MM.1S (cell line): ENCODE measurements at regions not wholly inside any gene's neighbourhood (a gene's known extent, or its start where the extent isn't known, plus 50 kb on each side); places are given as distances from the start of the nearest gene placed in this dataset.

Experiments used
- DNase-seq: peaks from one replicate; pipeline ENCODE4 v3.0.0-alpha.2; 2015
- H2AFZ ChIP-seq: fragments of 300-600 bp; sonication (generic); 2 replicates; pipeline ENCODE4 v1.6.0; 2016; ENCODE audit warnings: antibody characterized with exemption, low read length
- H3F3A ChIP-seq: fragments of 300-600 bp; sonication (generic); 2 replicates; pipeline ENCODE4 v1.6.1; 2016; ENCODE audit warnings: mild to moderate bottlenecking, antibody characterized with exemption, low read length, moderate library complexity, mixed read lengths; ENCODE audit not compliant: insufficient read depth
- H3K27ac ChIP-seq: fragments of 300-600 bp; sonication (generic); 2 replicates; pipeline ENCODE4 v1.5.1; 2016; ENCODE audit warnings: mild to moderate bottlenecking, low read length
- H3K27me3 ChIP-seq: fragments of 300-600 bp; sonication (generic); replicated peaks from 2 replicates; pipeline ENCODE4 v1.6.0; 2016; ENCODE audit warnings: low read length; ENCODE audit not compliant: insufficient read depth
- H3K36me3 ChIP-seq: fragments of 300-600 bp; sonication (generic); replicated peaks from 2 replicates; pipeline ENCODE4 v1.6.1; 2016; ENCODE audit warnings: mild to moderate bottlenecking, low read length, mixed read lengths; ENCODE audit not compliant: insufficient read depth
- H3K4me1 ChIP-seq: fragments of 300-600 bp; sonication (generic); 2 replicates; pipeline ENCODE4 v1.6.1; 2016; ENCODE audit warnings: low read length, mixed read lengths
- H3K4me2 ChIP-seq: fragments of 300-600 bp; sonication (generic); 2 replicates; pipeline ENCODE4 v1.6.0; 2016; ENCODE audit warnings: low read depth, low read length
- H3K4me3 ChIP-seq: fragments of 300-600 bp; sonication (generic); 2 replicates; pipeline ENCODE4 v1.5.1; 2016; ENCODE audit warnings: low read length, mixed read lengths
- H3K79me2 ChIP-seq: fragments of 300-600 bp; sonication (generic); 2 replicates; pipeline ENCODE4 v1.6.1; 2016; ENCODE audit warnings: mixed run types, low read length, mixed read lengths
- H3K9ac ChIP-seq: fragments of 300-600 bp; sonication (generic); 2 replicates; pipeline ENCODE4 v1.6.1; 2016; ENCODE audit warnings: low read length, mixed read lengths
- H3K9me2 ChIP-seq: fragments of 300-600 bp; sonication (generic); replicated peaks from 2 replicates; pipeline ENCODE4 v1.6.1; 2016; ENCODE audit warnings: mild to moderate bottlenecking, low read length, mixed read lengths; ENCODE audit not compliant: insufficient read depth
- H3K9me3 ChIP-seq: fragments of 300-600 bp; sonication (generic); replicated peaks from 2 replicates; pipeline ENCODE4 v1.6.1; 2016; ENCODE audit warnings: mild to moderate bottlenecking, low read length, mixed read lengths; ENCODE audit not compliant: insufficient read depth
- H4K20me1 ChIP-seq: fragments of 300-600 bp; sonication (generic); 2 replicates; pipeline ENCODE4 v1.6.1; 2016; ENCODE audit warnings: mild to moderate bottlenecking, low read length, moderate library complexity, mixed read lengths; ENCODE audit not compliant: insufficient read depth
- EZH2 ChIP-seq: fragments of 300-600 bp; sonication (generic); optimal IDR thresholded peaks from 2 replicates; pipeline ENCODE3; 2017; ENCODE audit warnings: low read depth, mild to moderate bottlenecking, antibody characterized with exemption, low read length, mixed read lengths
- EZH2phosphoT487 ChIP-seq: fragments of 300-600 bp; sonication (generic); IDR thresholded peaks from 2 replicates; pipeline ENCODE4 v1.6.1; 2018; ENCODE audit warnings: antibody characterized with exemption, low read length
- TF ChIP-seq, protein P1 (sequence below): fragments of 300-600 bp; sonication (generic); IDR thresholded peaks from 2 replicates; pipeline ENCODE4 v1.5.1; 2016; ENCODE audit warnings: antibody characterized with exemption, low read length, mixed read lengths

DNA sequence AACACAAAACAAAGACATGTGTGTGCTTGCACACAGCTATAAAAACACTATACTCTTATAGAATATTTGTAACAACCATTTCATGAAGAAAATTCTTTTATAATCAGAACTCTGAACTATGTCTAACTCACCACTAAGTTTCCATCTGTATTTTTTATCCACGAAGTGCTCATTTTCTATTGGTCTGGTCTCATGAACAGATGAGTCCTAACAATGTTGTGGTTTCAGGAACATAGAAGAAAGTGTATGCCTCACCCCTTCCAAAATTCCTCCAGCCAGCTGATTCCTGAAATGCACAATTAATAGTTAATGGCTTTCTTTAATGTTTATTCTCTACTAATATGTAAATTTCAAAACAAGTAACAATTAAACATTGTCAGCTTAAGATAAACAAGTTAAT is 325.3 kb upstream of the GRAMD2B start:
- no peak overlapping the region for H3K27ac ChIP-seq
- H3K9ac ChIP-seq = no peak overlapping the region
- H3K9me2 ChIP-seq = no peaks in the 10 kb centered on the region
- H3K4me3 ChIP-seq = no peak overlapping the region
- DNase-seq = no peak
- H3K79me2 ChIP-seq = no peaks in the 10 kb centered on the region
- H4K20me1 ChIP-seq = no peaks in the 10 kb centered on the region
- no peaks in the 10 kb centered on the region for H3K27me3 ChIP-seq
- TF ChIP-seq EZH2phosphoT487 (no peak), EZH2 (no peak)
- TF ChIP-seq, protein P1, sequence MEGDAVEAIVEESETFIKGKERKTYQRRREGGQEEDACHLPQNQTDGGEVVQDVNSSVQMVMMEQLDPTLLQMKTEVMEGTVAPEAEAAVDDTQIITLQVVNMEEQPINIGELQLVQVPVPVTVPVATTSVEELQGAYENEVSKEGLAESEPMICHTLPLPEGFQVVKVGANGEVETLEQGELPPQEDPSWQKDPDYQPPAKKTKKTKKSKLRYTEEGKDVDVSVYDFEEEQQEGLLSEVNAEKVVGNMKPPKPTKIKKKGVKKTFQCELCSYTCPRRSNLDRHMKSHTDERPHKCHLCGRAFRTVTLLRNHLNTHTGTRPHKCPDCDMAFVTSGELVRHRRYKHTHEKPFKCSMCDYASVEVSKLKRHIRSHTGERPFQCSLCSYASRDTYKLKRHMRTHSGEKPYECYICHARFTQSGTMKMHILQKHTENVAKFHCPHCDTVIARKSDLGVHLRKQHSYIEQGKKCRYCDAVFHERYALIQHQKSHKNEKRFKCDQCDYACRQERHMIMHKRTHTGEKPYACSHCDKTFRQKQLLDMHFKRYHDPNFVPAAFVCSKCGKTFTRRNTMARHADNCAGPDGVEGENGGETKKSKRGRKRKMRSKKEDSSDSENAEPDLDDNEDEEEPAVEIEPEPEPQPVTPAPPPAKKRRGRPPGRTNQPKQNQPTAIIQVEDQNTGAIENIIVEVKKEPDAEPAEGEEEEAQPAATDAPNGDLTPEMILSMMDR = no peak
- no peaks in the 10 kb centered on the region for H3F3A ChIP-seq
- H3K36me3 ChIP-seq = no peaks in the 10 kb centered on the region
- H3K9me3 ChIP-seq = no peaks in the 10 kb centered on the region
- no peak overlapping the region for H3K4me2 ChIP-seq
- no peak overlapping the region for H2AFZ ChIP-seq
- H3K4me1 ChIP-seq = no peaks in the 10 kb centered on the region

DNA sequence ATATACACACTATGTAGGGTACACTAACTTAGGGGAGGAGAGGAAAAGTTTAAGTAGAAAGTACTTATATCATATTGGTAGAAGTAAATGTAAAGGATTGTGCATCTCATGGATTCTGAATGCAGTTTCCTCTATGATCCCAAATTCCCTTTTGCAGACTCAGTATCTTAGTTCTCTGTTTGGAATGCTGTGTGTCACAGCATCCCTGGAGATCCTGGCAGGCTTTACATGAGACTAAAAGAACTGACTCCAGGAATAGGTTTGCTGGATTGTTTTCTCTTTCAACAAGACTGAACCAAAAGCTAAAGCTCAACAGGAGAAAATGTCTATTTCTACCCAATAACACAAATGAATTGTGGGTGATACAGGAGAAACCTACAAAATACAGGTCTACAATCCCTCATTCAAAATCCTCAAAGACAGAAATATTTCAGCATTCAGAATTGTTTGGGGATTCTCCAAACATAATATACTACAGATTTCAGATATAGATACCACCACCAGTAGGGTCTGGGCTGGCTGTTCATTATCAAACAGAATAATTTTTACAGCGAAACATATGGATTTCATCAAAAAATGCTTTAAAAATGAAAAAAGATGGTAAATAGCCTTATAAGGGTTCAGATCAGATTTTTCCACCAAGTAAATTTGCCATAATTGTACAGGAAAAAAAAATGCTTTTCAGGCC is 324.7 kb upstream of the GRAMD2B start:
- Histone ChIP-seq H3K27me3 (no peaks in the 10 kb centered on the region), H4K20me1 (no peaks in the 10 kb centered on the region), H3F3A (no peaks in the 10 kb centered on the region), H2AFZ (no peak overlapping the region), H3K9me3 (no peaks in the 10 kb centered on the region), H3K36me3 (no peaks in the 10 kb centered on the region), H3K79me2 (no peaks in the 10 kb centered on the region), H3K9ac (no peak overlapping the region), H3K9me2 (no peaks in the 10 kb centered on the region), H3K4me1 (peaks cover 5% of the 10 kb centered on the region), H3K27ac (no peak overlapping the region), H3K4me3 (no peak overlapping the region), H3K4me2 (no peak overlapping the region)
- TF ChIP-seq EZH2phosphoT487 (no peak), EZH2 (no peak)
- TF ChIP-seq, protein P1 = no peak
- DNase-seq = no peak

DNA sequence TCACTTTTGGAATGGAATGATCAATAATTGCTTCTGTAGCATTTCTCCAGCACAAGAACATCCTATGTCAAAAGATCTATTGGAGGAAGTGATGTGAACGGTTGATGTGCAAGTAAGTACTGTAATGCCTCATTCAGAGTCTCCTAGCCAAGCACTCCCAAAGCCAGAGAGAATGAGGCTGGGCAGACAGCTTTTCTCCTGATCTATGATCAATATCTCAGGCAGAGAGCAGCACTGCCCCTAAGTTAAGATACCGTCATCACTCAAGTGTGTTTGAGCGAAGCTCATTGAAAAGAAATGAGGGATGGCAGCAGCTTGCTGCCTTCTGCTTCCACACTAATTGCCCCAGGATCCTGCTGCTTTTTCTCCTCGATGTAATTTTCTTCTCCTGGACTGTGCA is 324.1 kb upstream of the GRAMD2B start:
- TF ChIP-seq EZH2 (no peak), EZH2phosphoT487 (no peak)
- TF ChIP-seq, protein P1 = no peak
- no peaks in the 10 kb centered on the region for H3K79me2 ChIP-seq
- no peak overlapping the region for H3K9ac ChIP-seq

More for the DNA sequence above, 324.1 kb upstream of the GRAMD2B start:
- Histone ChIP-seq H3K27ac (no peak overlapping the region), H3K9me3 (no peaks in the 10 kb centered on the region), H2AFZ (no peak overlapping the region), H3F3A (no peaks in the 10 kb centered on the region), H3K27me3 (no peaks in the 10 kb centered on the region), H4K20me1 (no peaks in the 10 kb centered on the region), H3K4me1 (peaks cover 9% of the 10 kb centered on the region), H3K9me2 (no peaks in the 10 kb centered on the region), H3K36me3 (no peaks in the 10 kb centered on the region), H3K4me3 (no peak overlapping the region), H3K4me2 (no peak overlapping the region)
- DNase-seq = no peak
